ENCODE measurements at regions not wholly inside any gene's neighbourhood (a gene's known extent, or its start where the extent isn't known, plus 50 kb on each side); places are given as distances from the start of the nearest gene placed in this dataset.

DNA sequence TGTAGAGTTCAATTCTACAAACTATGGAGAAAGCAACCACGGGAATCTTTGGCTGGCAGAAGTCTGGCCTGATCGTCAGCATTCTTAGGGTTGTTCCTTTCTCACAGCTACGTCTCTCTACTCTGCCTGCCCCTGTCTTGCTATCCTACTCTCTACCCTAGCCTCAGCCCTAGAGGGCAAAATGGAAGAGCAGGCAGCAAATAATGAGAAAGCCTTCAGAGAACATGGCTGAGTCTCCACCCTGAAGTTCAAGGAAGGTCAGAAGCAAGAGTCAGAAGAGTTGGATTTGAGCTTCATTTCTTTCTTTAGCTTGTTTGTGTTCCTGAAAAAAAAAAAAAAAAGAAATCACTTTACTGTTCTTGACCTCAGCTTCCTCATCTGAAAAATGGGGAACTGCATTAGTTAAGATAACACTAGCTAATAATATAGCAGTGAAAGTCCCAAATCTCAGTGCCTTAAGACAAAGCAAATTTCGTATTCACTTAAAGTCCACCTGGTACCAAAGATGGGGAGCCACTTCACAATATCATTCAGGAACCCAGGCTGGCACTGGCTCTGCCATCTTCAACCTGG, 50.2 kb upstream of the CCND2 start:
- no peak for FAIRE-seq
- no peak for DNase-seq (ENCODE audit: low spot score)

DNA sequence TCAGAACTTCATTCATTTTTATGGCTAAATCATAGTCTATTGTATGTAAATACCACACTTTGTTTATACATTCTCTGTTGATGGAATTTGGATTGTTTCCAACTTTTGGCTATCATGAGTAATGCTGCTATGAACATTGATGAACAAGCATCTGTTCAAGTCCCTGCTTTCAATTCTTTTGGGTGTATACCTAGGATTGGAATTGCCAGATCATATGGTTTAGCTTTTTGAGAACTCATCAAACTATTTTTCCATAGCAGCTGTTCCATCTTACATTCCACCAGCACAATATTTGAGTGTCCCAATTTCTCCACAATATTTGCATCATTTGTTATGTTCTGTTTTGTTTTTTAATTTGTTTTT, 52.3 kb upstream of the CCND2 start:
- DNase-seq (ENCODE audit: low spot score), result no peak

DNA sequence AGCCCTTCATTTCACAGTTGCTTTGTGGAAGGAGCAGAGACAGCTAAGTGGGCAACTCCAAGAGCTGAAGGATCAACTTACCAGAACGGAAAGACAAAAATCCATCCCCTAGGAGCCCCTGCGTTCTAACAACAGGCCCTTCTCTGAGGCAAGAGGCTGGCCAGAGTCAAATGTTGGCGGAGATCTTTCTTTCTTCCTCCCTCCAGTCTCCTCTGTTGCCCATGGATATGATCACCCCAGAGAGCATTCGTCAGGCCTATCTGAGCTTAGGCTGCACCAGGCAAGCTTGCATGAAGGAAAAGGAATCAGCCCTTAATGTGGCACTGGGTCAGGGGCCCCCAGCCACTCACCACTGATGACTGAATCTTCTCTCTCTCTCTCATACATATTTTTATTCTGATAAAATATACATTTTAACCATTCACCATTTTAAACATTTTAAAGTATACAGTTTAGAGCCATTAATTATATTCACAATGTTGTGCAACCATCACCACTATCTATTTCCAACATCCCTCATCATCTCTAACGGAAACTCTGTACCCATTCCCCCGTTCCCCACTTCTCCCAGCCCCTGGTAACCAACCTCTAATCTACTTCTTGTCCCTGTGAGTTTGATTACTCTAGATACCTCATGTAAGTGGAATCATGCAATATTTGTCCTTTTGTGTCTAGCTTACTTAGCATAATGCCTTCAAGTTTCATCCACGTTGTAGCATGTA, 52.9 kb upstream of the CCND2 start:
- FAIRE-seq, result no peak
- no peak for DNase-seq (ENCODE audit: low spot score)

More for the DNA sequence above, 52.3 kb upstream of the CCND2 start:
- no peak for FAIRE-seq

DNA sequence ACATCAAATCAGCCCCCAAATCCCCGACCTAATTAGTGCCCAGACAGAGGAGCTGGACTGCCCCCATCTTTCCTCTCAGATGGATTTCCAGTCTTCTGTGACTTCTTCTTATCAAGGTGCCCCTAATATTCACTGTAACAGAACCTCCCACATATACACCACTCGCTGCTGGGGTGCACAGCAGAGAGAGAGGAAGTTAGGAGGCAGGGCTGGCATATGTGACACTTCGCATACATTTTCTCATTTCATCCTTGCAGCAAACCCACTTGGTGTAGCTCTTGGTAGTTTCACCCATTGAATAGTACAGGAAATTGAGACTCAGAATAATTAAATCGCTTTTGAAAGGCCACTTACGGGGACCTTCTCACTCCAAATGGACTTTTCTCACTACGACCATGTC, 56.5 kb upstream of the CCND2 start:
- no peak for FAIRE-seq
- no peak for DNase-seq (ENCODE audit: low spot score)

DNA sequence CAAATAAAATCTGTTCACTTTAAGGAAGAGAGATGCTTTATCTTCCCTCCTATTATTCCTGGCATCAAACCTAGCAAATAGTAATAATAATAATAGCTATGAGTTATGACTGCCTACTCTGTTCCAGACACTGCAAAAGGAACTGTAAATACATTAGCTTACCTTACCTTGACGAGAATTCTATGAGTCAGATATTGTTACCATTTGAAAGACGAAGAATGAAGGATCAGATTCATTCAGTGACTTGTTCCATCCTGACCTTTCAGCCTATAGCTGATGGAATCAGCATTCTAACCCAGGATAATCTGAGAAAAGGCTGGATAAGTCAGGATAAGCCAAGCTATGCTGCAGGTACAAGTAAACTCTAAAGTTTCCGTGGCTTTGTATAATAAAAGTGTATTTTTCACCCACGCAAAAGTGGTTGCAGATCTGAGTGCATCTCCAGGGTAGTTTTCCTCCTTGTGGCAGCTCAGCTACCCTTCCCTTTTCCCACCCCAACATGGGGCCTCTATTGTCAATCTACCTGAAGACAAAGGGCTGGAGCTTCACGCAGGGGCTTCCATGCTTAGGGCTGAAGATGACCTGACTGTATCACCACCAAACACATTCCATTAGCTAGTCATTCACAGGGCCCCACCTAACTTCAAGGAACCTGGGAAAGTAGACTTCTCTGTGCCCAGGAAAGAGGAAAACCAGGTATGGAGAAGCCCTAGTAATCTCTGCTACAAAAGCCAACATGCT, 57.2 kb upstream of the CCND2 start:
- no peak for DNase-seq (ENCODE audit: low spot score)
- FAIRE-seq, result no peak

DNA sequence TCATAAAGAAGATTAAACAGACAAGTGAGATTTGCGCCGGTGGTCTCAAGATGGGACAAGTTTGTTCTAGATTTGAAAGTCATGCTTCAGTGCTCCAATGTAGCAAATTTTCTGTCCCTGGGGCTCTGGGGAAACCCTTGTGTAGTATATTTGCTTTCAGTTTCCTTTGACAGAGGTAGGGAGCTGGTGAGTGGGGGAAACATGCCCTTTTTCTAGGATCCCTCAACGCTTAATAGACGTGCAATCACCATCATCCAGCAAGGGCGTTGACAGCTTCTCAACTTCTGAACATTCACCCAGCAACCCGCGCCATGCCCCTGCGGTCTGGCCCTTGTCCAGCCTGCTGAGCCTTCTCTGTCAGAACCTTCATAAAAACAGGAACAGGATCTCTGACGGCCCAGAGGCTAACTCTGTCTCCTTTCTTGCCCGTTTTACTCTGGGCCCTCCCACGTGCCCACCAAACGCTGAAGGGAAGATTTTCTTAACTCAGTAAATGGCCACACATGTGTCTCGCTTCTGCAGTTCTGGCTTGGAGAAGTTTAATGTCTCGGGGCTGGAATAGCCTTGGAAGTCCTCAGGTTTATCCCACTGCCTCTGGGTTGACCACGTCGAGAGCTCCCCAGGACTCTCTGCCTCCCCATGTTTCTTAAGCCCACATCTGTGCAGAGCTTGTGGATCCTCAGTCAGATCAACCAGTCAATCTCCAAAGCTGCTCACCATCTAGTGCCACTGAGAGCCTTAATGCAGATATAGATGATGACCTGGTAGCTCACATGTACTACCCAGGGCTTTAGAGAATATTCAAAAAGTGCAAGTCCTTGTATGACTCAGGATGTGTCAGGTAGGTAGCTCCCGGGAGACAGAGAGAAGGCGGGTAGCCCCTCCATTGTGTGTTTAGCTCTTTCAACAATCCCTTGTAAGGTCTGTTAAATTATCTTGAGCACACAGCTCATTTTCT, 58.1 kb upstream of the CCND2 start:
- FAIRE-seq (no peak), DNase-seq (ENCODE audit: low spot score) (no peak)

DNA sequence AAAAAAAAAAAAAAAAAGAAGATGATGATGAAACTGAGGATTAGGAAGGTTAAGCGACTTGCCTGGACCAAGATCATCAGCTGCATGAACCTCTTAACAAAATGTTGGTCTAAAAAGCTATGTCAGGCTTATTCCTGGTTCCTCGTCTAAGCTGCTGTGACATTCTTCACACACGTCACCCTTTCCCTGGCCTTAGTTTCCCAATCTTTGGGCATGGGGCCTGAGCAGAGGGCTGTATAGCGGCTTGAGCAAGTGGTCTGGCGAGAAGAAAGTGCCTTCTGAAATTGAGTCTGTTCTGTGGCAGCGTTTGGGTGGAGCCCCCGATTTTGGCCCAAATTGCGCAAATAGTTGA, 58.7 kb upstream of the CCND2 start:
- FAIRE-seq (no peak), DNase-seq (ENCODE audit: low spot score) (no peak)

DNA sequence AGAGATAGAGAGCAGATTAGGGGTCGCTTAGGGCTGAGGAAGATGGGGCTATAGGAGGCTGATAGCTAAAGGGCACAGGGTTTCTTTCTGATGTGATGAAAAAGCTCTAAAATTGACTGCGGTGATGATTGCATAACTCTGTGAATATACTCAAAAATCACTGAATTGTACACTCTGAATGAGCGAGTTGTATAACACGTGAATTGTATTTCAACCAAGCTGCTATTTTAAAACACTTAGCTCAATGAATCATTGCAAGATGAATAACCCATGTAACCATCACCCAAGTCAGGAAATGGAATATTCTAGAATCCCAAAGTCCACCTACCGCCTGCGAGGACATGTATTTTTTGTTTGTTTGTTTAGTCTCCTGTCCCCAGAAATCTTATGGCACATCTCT, 60.1 kb upstream of the CCND2 start:
- no peak for DNase-seq (ENCODE audit: low spot score)
- no peak for FAIRE-seq

DNA sequence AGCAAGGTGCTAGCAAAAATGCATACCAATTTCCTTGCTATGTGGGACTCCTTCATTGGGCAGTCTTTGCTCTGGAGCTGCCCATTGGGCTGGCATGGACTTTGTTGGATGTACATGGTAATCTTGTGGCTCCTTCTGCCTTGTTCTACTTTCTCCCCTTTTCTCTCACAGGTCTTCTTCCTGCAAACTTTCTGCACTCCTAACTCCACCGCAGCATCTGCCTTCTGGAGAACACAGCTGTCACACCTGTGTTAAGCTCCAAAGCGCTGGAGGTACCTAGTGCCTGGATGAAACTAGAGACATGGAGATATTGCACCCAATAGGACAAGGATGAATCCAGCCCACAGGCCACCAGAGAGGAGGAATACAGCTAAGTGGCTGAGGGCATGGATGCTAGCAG, 60.7 kb upstream of the CCND2 start:
- DNase-seq (ENCODE audit: low spot score) (no peak), FAIRE-seq (no peak)

DNA sequence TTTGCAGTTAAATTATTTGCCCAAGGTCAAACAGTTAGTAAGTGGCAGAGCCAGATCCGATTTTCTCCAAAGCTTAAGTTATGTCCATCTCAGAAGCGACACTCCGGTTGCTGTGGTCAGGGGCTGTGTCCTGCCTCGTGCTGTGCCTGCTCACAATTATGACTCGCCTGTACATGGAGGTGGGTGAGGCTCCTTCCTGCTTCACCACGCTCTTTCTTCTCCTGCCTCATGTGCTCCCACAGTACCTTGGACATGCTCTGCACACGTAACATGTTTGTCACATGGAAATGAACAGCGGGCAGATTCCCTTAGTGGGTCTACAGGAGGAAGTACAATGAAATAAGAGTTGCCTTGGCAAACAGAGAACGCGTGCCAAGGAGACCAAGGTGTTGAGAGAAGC, 62.2 kb upstream of the CCND2 start:
- FAIRE-seq, result no peak
- no peak for DNase-seq (ENCODE audit: low spot score)

DNA sequence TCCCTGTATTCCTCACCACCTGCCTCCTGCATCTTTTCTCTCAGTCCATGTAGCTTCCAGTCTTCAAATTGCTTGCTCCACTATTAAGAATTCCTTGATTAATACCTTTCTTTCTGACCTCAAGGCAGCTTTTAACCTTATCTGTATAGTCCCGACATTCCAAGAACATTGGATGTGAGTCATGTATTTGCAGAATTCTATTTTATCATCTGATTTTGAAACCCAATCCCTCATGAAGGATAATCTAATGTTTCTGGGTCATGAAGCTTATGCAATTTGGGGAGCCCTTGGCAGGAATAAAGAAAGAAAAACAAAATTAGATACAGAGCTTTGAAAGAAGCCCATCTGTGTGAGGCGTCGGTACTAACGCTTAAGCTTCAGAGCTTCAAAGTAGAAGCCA, 63.4 kb upstream of the CCND2 start:
- FAIRE-seq, result no peak
- no peak for DNase-seq (ENCODE audit: low spot score)

DNA sequence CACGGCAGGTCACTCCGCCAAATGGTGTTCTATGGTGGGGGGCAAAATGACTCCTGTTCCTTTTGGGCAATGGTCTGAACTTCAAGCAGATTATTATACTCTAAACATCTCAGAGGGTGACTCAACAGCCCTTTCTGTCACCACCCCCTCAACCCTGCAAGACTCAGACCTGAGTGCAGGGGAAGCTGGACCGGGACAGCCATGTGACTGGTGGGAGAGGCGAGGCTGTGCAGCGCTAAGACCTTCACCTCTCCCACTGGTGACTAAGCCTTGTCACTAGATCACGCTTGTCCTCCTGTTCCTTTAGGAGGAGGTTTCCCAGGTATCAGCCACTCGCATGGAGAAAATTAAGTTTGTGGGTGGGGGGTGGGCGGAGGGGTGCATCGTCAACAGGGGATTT, 67.1 kb upstream of the CCND2 start:
- DNase-seq (ENCODE audit: low spot score), result no peak
- no peak for FAIRE-seq

DNA sequence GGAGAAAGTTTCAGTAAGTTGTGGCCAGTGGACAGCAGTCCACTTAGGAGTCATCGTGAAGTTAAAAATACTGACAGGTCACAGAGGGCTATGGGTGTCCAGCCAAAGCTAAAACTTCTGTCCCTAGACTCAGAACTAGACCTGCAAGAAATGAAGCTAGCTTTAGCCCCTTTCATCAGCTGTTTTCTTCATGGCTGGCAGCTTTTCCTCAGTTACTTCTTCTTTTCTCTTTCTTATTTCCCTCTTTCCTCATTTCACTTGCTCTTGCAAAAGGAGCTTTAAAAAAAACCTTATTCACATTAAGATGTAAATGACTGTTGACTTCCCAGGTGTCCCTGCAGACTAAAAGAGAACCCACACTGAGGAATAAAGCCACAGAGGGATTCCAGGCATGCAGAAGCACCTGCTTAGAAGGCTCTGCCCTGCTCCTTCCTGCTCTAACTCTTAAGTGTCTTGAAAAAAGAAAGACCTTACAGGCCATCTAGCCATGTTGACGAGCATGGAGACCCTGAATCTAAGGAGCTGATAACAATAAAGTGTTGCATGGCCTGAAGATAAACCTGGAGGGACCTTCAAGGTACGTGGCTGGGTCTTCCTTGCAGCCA, 69.7 kb upstream of the CCND2 start:
- FAIRE-seq, result no peak
- DNase-seq (ENCODE audit: low spot score), result no peak

DNA sequence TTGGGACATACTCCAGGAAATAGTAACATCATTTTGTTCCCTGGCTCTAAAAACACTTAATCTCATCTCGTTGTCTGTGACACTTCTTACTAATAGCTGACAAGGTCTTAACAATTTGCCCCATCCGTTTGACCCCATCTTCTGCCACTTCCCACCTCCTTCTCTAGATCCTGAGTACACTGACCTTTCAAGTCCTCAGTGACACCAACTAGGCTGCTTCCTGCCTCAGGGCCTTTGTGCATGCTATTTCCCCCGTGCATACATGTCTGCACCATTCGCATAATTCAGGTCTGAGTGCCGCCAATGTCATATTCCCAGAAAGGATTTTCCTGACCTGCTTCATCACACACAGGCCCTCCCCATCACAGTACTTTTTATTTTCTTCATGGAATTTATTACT, 70.6 kb upstream of the CCND2 start:
- DNase-seq (ENCODE audit: low spot score) (no peak), FAIRE-seq (no peak)

DNA sequence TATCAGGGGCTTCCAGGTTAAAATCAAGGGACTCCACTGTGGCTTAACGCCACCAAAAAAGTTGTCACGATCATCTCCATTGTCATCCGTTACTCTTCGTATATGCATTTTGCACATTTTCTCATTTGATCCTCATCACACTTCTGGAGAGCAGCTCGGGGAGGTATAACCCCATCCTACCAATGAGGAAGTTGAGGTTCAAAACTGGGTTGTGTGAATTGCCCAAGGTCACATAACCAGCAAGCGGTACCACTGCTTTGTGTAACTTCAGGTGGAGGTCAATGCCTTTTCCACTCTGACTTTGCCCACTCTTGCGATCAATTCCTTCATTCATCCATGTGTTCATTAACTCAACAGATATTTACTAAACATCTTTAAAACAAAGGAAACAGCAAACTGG, 71.1 kb upstream of the CCND2 start:
- FAIRE-seq (no peak), DNase-seq (ENCODE audit: low spot score) (no peak)

DNA sequence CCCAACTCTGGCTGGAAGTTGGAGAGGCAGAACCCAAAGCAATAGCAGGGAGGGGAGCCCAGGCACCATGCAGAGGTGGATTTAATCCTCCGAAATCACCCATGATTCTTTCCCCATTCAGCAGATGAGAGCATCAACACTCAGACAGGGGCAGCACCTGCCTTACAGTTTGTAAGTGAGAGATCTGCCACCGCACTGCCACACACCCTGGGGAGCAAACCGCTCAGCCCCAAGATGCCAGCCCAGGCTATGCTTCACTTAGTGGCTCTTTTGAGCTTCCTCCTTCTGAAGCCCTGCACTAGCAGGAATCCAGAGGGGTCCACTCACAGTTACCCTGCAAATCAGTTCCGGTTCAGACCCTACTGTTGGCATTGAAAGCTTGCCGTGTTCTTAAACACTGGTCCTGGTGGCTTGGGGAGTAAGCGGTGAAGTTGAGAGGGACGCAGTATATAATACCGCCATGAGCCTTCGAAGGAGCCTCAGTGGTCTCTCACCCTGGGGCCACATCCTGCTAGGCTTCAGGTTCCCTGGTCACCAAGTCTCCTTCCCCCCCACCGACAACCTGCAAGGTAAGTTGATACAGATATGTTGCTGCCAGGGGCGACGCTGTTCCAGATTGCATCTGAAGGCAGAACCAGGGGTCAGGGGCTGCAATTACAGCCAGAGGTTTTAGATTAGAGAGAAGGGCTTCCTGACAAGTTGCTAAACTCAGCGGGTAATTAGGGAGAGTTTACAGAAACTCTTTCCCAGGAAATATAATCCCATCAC, 72.0 kb upstream of the CCND2 start:
- FAIRE-seq, result no peak
- DNase-seq (ENCODE audit: low spot score), result no peak

DNA sequence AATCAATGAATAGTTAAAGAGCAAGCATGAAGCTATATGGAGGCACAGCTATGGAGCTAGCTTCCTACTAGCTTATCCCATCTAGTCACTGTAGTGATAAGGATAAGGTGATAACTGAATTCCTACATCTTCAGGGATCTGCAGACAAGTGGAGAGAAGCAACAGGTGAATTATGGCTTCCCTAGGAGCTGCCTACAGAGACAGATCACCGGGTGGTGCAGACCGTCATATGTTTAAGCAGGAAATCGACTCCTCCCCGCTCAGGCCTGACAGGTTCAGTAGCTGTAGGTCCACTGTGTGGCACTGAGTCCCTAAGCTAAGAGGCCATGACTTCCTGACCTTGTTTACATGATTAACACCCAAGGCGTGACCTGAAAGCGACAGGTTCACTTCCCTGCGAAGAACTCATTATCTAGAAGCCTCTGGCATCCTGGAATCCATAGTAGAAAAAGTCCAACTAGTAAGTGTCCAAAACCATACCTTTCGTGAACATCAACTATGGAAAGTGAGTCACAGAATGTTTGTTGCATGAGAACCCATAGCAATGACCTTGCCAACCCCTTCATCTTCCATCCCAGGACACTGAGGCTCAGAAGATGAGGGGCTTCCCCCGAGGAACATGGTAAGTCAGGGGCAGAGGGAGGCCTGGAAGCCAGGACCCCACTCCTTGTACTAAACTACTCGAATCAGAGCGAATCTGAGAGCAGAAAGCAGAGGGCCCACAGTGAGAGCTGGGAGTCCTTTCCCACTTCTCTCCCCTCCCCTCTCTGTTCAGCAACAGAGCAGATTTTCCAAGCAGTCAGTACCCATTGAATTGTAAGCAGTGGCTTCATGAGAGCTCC, 75.4 kb upstream of the CCND2 start:
- DNase-seq (ENCODE audit: low spot score) (no peak), FAIRE-seq (no peak)

DNA sequence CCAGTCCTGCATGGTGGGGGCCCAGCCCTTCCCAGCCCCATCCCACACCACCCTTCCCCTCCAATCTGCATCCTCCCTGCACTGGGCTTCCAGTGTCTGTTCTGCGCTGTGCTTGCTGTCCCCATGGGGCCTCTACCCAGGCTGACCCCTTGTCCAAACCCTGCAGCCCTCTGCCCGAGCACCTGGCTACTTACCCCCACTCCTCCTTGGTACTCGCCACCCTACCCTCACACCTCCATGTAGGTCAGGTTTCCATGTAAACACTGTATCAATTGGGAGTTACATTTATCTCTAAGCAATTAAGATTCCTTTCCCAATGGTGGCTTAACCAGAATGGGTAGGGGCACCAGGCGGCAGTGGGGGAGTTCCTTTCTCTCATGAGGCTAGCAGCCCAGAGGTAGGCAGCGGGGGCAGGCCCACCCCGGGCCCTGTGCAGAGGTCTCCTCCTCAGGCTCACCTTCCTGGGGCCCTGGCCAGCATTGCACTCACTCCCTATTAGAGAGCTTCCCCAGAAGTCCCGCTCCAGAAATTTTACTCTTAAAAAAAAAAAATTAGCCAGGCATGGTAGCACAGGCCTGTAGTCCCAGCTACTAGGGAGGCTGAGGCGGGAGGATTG, 76.6 kb upstream of the CCND2 start:
- FAIRE-seq (no peak), DNase-seq (ENCODE audit: low spot score) (no peak)

DNA sequence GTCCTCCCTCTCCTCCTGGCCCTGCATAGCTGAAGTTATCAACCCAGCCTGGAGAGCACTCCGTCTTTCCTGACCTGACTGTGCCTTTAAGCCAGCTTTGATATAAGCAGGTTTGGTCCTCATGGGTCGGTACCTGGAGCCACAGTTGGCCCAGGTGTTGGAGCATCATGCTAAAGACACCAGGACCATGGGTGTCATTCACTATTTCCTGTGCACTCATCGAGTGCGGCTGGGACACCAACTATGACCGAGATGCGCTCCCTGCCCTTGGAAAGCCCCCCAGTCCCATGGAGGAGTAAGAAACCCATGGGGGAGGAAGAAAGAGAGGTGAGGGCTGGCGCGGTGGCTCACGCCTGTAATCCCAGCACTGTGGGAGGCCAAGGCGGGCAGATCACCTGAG, 78.9 kb upstream of the CCND2 start:
- no peak for DNase-seq (ENCODE audit: low spot score)

More for the DNA sequence above, 78.9 kb upstream of the CCND2 start:
- FAIRE-seq, result no peak

All from RCC 7860 (cell line).